Right lung (tissue), 2 donors: ENCODE measurements at regions not wholly inside any gene's neighbourhood (a gene's known extent, or its start where the extent isn't known, plus 50 kb on each side); places are given as distances from the start of the nearest gene placed in this dataset.

Source experiments
- DNase-seq, 2 donors: peaks; one replicate each; pipeline ENCODE4 v3.0.0-alpha.2; 2013

- no peak for DNase-seq
Observed at GRCh38 chr6:137734005-137734874, 132.8 kb upstream of the TNFAIP3 start.

GRCh38 chr6:137734875-137735182 is 132.2 kb upstream of the TNFAIP3 start:
- no peak for DNase-seq

GRCh38 chr6:137736048-137736818 is 130.8 kb upstream of the TNFAIP3 start:
- no peak for DNase-seq

GRCh38 chr6:137736911-137737310 is 130.1 kb upstream of the TNFAIP3 start:
- no peak for DNase-seq

GRCh38 chr6:137737836-137738596 is 129.0 kb upstream of the TNFAIP3 start:
- no peak for DNase-seq

- DNase-seq, result no peak
Observed at GRCh38 chr6:137738931-137739504, 128.0 kb upstream of the TNFAIP3 start.

GRCh38 chr6:137739544-137739943 is 127.5 kb upstream of the TNFAIP3 start:
- no peak for DNase-seq

- DNase-seq, result no peak
Observed at GRCh38 chr6:137740091-137740755, 126.8 kb upstream of the TNFAIP3 start.

- DNase-seq, result no peak
Observed at GRCh38 chr6:137740967-137741761, 125.9 kb upstream of the TNFAIP3 start.

- no peak for DNase-seq
Observed at GRCh38 chr6:137743493-137743892, 123.6 kb upstream of the TNFAIP3 start.

GRCh38 chr6:137744877-137745276 is 122.2 kb upstream of the TNFAIP3 start:
- no peak for DNase-seq

- no peak for DNase-seq
Observed at GRCh38 chr6:137745321-137745720, 121.7 kb upstream of the TNFAIP3 start.

- DNase-seq, result no peak
Observed at GRCh38 chr6:137746264-137746663, 120.8 kb upstream of the TNFAIP3 start.

GRCh38 chr6:137749696-137750211 is 117.3 kb upstream of the TNFAIP3 start:
- peak in 1 of 2 donors; percentile 23 for DNase-seq

- no peak for DNase-seq
Observed at GRCh38 chr6:137750297-137750696, 116.8 kb upstream of the TNFAIP3 start.

- DNase-seq, result no peak
Observed at GRCh38 chr6:137751768-137752560, 115.1 kb upstream of the TNFAIP3 start.

- no peak for DNase-seq
Observed at GRCh38 chr6:137754366-137754765, 112.7 kb upstream of the TNFAIP3 start.

- no peak for DNase-seq
Observed at GRCh38 chr6:137754866-137755265, 112.2 kb upstream of the TNFAIP3 start.

GRCh38 chr6:137755284-137755683 is 111.8 kb upstream of the TNFAIP3 start:
- DNase-seq, result no peak

- no peak for DNase-seq
Observed at GRCh38 chr6:137756788-137757187, 110.3 kb upstream of the TNFAIP3 start.
